ENCODE measurements at regions not wholly inside any gene's neighbourhood (a gene's known extent, or its start where the extent isn't known, plus 50 kb on each side); places are given as distances from the start of the nearest gene placed in this dataset.

- H3K27me3 Mint-ChIP-seq (ENCODE audit: insufficient read depth, unreplicated experiment) = no peaks in the 10 kb centered on the region
- CTCF ChIA-PET = no interaction called here
- H3K27ac Mint-ChIP-seq (ENCODE audit: low read depth, unreplicated experiment) = no peak overlapping the region
- H3K9me3 Mint-ChIP-seq (ENCODE audit: unreplicated experiment) = peaks cover 7% of the 10 kb centered on the region
- no peaks in the 10 kb centered on the region for H3K4me1 Mint-ChIP-seq (ENCODE audit: insufficient read depth, unreplicated experiment)
- intact Hi-C loops (cut with micrococcal nuclease) = no loop called here
- peaks cover 13% of the 10 kb centered on the region for H3K36me3 Mint-ChIP-seq (ENCODE audit: insufficient read depth, unreplicated experiment)
- POLR2A ChIA-PET = no interaction called here
- DNase-seq (ENCODE audit: unreplicated experiment) = no peak
- TF ChIP-seq CTCF (IDR thresholded peaks at IDR 0.05; ENCODE audit: unreplicated experiment) = no peak
- H3K4me3 Mint-ChIP-seq (ENCODE audit: unreplicated experiment) = no peak overlapping the region
- no TSS peak for BruUV-seq (replicated peaks)
These were observed 252.8 kb downstream of the ALG10 start for GRCh38 chr12:34275129-34275528.

- no peak for TF ChIP-seq CTCF (IDR thresholded peaks at IDR 0.05; ENCODE audit: unreplicated experiment)
- Mint-ChIP-seq H3K27ac (ENCODE audit: low read depth, unreplicated experiment) (no peak overlapping the region), H3K4me1 (ENCODE audit: insufficient read depth, unreplicated experiment) (no peaks in the 10 kb centered on the region), H3K27me3 (ENCODE audit: insufficient read depth, unreplicated experiment) (no peaks in the 10 kb centered on the region), H3K36me3 (ENCODE audit: insufficient read depth, unreplicated experiment) (no peaks in the 10 kb centered on the region), H3K4me3 (ENCODE audit: unreplicated experiment) (no peak overlapping the region), H3K9me3 (ENCODE audit: unreplicated experiment) (peaks cover 30% of the 10 kb centered on the region)
- ChIA-PET CTCF (no interaction called here), POLR2A (no interaction called here)
- no TSS peak for BruUV-seq (replicated peaks)
- intact Hi-C loops (cut with micrococcal nuclease) = no loop called here
- DNase-seq (ENCODE audit: unreplicated experiment) = no peak
These were observed 264.2 kb downstream of the ALG10 start for GRCh38 chr12:34286483-34286882.

GRCh38 chr12:34286934-34287333, 264.6 kb downstream of the ALG10 start:
- CTCF ChIA-PET = no interaction called here
- H3K9me3 Mint-ChIP-seq (ENCODE audit: unreplicated experiment) = peaks cover 30% of the 10 kb centered on the region
- no TSS peak for BruUV-seq (replicated peaks)
- H3K36me3 Mint-ChIP-seq (ENCODE audit: insufficient read depth, unreplicated experiment) = no peaks in the 10 kb centered on the region
- no peaks in the 10 kb centered on the region for H3K4me1 Mint-ChIP-seq (ENCODE audit: insufficient read depth, unreplicated experiment)
- DNase-seq (ENCODE audit: unreplicated experiment) = no peak
- no peak overlapping the region for H3K4me3 Mint-ChIP-seq (ENCODE audit: unreplicated experiment)
- intact Hi-C loops (cut with micrococcal nuclease) = no loop called here
- H3K27ac Mint-ChIP-seq (ENCODE audit: low read depth, unreplicated experiment) = no peak overlapping the region
- POLR2A ChIA-PET = no interaction called here
- no peaks in the 10 kb centered on the region for H3K27me3 Mint-ChIP-seq (ENCODE audit: insufficient read depth, unreplicated experiment)
- no peak for TF ChIP-seq CTCF (IDR thresholded peaks at IDR 0.05; ENCODE audit: unreplicated experiment)

- Mint-ChIP-seq H3K4me1 (ENCODE audit: insufficient read depth, unreplicated experiment) (no peaks in the 10 kb centered on the region), H3K36me3 (ENCODE audit: insufficient read depth, unreplicated experiment) (no peaks in the 10 kb centered on the region), H3K27me3 (ENCODE audit: insufficient read depth, unreplicated experiment) (no peaks in the 10 kb centered on the region), H3K9me3 (ENCODE audit: unreplicated experiment) (peaks cover 30% of the 10 kb centered on the region), H3K27ac (ENCODE audit: low read depth, unreplicated experiment) (no peak overlapping the region), H3K4me3 (ENCODE audit: unreplicated experiment) (no peak overlapping the region)
- no TSS peak for BruUV-seq (replicated peaks)
- no peak for TF ChIP-seq CTCF (IDR thresholded peaks at IDR 0.05; ENCODE audit: unreplicated experiment)
- no peak for DNase-seq (ENCODE audit: unreplicated experiment)
- CTCF ChIA-PET = no interaction called here
- POLR2A ChIA-PET = no interaction called here
- intact Hi-C loops (cut with micrococcal nuclease) = no loop called here
These were observed 265.1 kb downstream of the ALG10 start for GRCh38 chr12:34287437-34287836.

Data from MCF 10A (cell line).